GM12865 (cell line): ENCODE measurements at regions not wholly inside any gene's neighbourhood (a gene's known extent, or its start where the extent isn't known, plus 50 kb on each side); places are given as distances from the start of the nearest gene placed in this dataset.

Source experiments
- DNase-seq: peaks from one replicate; pipeline ENCODE4 v3.0.0; 2010; ENCODE audit warnings: low read depth
- H3K4me3 ChIP-seq: 2 replicates; pipeline ENCODE4 v1.5.1; 2011; ENCODE audit warnings: mild to moderate bottlenecking, low read depth, low read length, control low read depth
- CTCF ChIP-seq: IDR thresholded peaks from 2 replicates; pipeline ENCODE4 v1.5.1; 2011; ENCODE audit warnings: low read length, control low read depth, low read depth, inconsistent platforms; ENCODE audit not compliant: insufficient read depth; ENCODE audit errors: missing control alignments

GRCh38 chr5:30104872-30105596 lies 1088.5 kb upstream of the CDH6 start:
- no peak for DNase-seq
- no peak overlapping the region for H3K4me3 ChIP-seq
- no peak for TF ChIP-seq CTCF

GRCh38 chr5:30103452-30104202 lies 1089.9 kb upstream of the CDH6 start:
- H3K4me3 ChIP-seq = no peak overlapping the region
- no peak for TF ChIP-seq CTCF
- no peak for DNase-seq

GRCh38 chr5:30103052-30103451 lies 1090.4 kb upstream of the CDH6 start:
- no peak for DNase-seq
- no peak overlapping the region for H3K4me3 ChIP-seq
- no peak for TF ChIP-seq CTCF

DNA sequence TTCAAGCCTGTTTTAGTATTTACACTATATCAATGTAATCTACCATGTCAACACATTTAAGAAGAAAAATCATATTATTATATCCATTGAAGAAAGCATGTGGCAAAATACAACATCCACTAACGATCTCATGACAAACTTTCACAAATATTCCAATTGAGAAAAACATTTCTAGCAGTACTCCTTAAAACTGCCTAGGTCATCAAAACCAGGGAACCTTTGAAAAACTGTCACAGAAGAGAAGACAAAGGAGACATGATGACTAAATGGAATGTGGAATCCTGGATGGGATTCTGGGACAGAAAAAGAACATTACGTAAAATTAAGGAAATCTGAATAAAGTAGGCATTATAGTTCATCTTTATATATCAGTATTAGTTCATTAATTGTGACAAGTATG lies 1091.3 kb upstream of the CDH6 start:
- DNase-seq = no peak
- no peak for TF ChIP-seq CTCF
- H3K4me3 ChIP-seq = no peak overlapping the region

DNA sequence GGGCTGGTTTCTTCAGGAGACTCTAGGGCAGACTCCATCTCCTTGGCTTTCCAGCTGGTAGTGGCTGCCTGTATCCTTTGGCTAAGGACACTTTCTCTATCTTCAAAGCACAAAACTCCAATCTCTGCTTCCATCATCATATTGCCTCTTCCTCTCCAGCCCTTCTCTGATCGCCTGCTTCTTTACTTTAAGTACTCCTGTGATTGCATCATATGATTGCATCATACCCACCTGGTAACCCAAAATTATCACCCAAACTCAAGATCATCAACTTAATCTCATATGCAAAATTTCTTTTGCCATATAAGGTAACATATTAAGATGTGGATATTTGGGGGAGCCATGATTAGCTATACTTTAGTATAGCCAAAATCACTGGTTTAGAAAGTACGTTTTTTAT lies 1092.6 kb upstream of the CDH6 start:
- no peak overlapping the region for H3K4me3 ChIP-seq
- no peak for DNase-seq
- no peak for TF ChIP-seq CTCF

GRCh38 chr5:30100148-30100713 lies 1093.3 kb upstream of the CDH6 start:
- H3K4me3 ChIP-seq = no peak overlapping the region
- TF ChIP-seq CTCF = no peak
- no peak for DNase-seq
